ENCODE measurements at regions not wholly inside any gene's neighbourhood (a gene's known extent, or its start where the extent isn't known, plus 50 kb on each side); places are given as distances from the start of the nearest gene placed in this dataset.

DNA sequence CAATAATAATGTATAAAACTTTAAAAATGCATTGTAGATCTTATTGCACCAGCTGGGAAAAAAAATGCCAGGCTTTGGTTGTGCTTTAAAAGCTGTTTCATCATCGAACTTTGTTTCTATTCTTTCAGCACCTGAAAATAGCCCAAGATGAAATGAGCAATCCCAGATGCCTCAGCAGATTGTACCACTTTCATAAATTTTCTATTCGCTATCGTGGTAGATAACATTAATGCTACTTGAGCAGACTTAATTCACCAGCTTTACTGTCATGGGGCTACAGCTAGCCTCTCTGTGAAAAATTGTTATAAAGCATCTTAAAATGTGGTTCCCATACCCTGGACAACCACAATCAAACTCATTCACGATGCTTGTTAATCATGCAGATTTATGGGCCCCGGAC is 599.6 kb upstream of the HS3ST1 start:
- no peak overlapping the region for H3K4me3 ChIP-seq (ENCODE audit: low read length)
- no peak overlapping the region for H3K4me3 Mint-ChIP-seq
- no peak for ATAC-seq (ENCODE audit: poor library complexity)
- H3K27me3 ChIP-seq (ENCODE audit: control insufficient read depth in 1 of 2, insufficient read depth in 2 of 2, low read length in 2 of 2): no peaks in the 10 kb centered on the region
- intact Hi-C loops (cut with DNase I, micrococcal nuclease): no loop called here
- no peaks in the 10 kb centered on the region for H3K36me3 Mint-ChIP-seq (ENCODE audit: low read depth)
- CTCF ChIA-PET: no interaction called here
- H3K4me1 ChIP-seq (ENCODE audit: insufficient read depth, low read length): no peaks in the 10 kb centered on the region
- H3K4me1 Mint-ChIP-seq (ENCODE audit: low read depth): no peaks in the 10 kb centered on the region
- H3K36me3 ChIP-seq (ENCODE audit: insufficient read depth, low read length): no peaks in the 10 kb centered on the region
- DNase-seq: no peak
- H3K27me3 Mint-ChIP-seq: no peaks in the 10 kb centered on the region
- H3K27ac ChIP-seq (ENCODE audit: low read depth in 1 of 2, low read length in 2 of 2): no peak overlapping the region
- no peak for TF ChIP-seq CTCF (IDR thresholded peaks at IDR 0.05)
- no peak overlapping the region for H3K27ac Mint-ChIP-seq
- POLR2A ChIA-PET: no interaction called here
- H3K9me3 Mint-ChIP-seq: peaks cover 3% of the 10 kb centered on the region
- H3K9me3 ChIP-seq (ENCODE audit: control insufficient read depth in 1 of 2, insufficient read depth in 1 of 2, low read length in 2 of 2): peaks cover 0 to 9% of the 10 kb centered on the region in 2 experiments

GRCh38 chr4:12022409-12022808 is 593.7 kb upstream of the HS3ST1 start:
- Histone ChIP-seq H3K27ac (ENCODE audit: low read depth in 1 of 2, low read length in 2 of 2) (no peak overlapping the region), H3K9me3 (ENCODE audit: control insufficient read depth in 1 of 2, insufficient read depth in 1 of 2, low read length in 2 of 2) (peaks cover under 1 to 5% of the 10 kb centered on the region in 2 experiments), H3K36me3 (ENCODE audit: insufficient read depth, low read length) (no peaks in the 10 kb centered on the region), H3K27me3 (ENCODE audit: control insufficient read depth in 1 of 2, insufficient read depth in 2 of 2, low read length in 2 of 2) (no peaks in the 10 kb centered on the region), H3K4me1 (ENCODE audit: insufficient read depth, low read length) (no peaks in the 10 kb centered on the region), H3K4me3 (ENCODE audit: low read length) (no peak overlapping the region)
- POLR2A ChIA-PET: no interaction called here
- Mint-ChIP-seq H3K9me3 (peaks cover 12% of the 10 kb centered on the region), H3K4me3 (no peak overlapping the region), H3K27ac (no peak overlapping the region), H3K36me3 (ENCODE audit: low read depth) (no peaks in the 10 kb centered on the region), H3K4me1 (ENCODE audit: low read depth) (no peaks in the 10 kb centered on the region), H3K27me3 (no peaks in the 10 kb centered on the region)
- no peak for DNase-seq
- no peak for ATAC-seq (ENCODE audit: poor library complexity)
- CTCF ChIA-PET: no interaction called here
- intact Hi-C loops (cut with DNase I, micrococcal nuclease): no loop called here
- TF ChIP-seq CTCF (IDR thresholded peaks at IDR 0.05): no peak

DNA sequence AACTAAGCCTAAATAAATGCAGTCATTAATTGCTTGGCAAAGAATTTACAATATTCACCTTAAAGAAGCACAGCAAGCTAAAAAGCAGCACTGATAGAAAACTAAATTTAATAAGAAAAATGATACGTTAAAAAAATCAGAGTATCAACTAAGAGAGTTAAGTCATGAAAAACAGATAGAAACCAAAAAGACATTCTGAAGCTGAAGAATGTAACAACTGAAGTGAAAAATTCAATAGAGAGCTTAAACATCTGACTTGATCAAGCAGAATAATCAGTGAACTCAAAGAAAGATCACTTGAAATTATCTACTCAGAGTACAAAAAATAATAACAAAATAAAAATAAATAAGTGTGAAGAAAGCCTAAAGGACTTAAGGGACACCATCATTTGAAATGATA is 588.0 kb upstream of the HS3ST1 start:
- intact Hi-C loops (cut with DNase I, micrococcal nuclease): no loop called here
- Mint-ChIP-seq H3K36me3 (ENCODE audit: low read depth) (no peaks in the 10 kb centered on the region), H3K4me3 (no peak overlapping the region), H3K27me3 (no peaks in the 10 kb centered on the region), H3K9me3 (peaks cover 20% of the 10 kb centered on the region), H3K27ac (no peak overlapping the region), H3K4me1 (ENCODE audit: low read depth) (no peaks in the 10 kb centered on the region)
- Histone ChIP-seq H3K27me3 (ENCODE audit: control insufficient read depth in 1 of 2, insufficient read depth in 2 of 2, low read length in 2 of 2) (no peaks in the 10 kb centered on the region), H3K27ac (ENCODE audit: low read depth in 1 of 2, low read length in 2 of 2) (no peak overlapping the region), H3K4me3 (ENCODE audit: low read length) (no peak overlapping the region), H3K4me1 (ENCODE audit: insufficient read depth, low read length) (no peaks in the 10 kb centered on the region), H3K36me3 (ENCODE audit: insufficient read depth, low read length) (no peaks in the 10 kb centered on the region), H3K9me3 (ENCODE audit: control insufficient read depth in 1 of 2, insufficient read depth in 1 of 2, low read length in 2 of 2) (peaks cover 0 to 6% of the 10 kb centered on the region in 2 experiments)
- POLR2A ChIA-PET: no interaction called here
- CTCF ChIA-PET: no interaction called here
- DNase-seq (no peak), ATAC-seq (ENCODE audit: poor library complexity) (no peak)
- TF ChIP-seq CTCF (IDR thresholded peaks at IDR 0.05): no peak
